ENCODE measurements at regions not wholly inside any gene's neighbourhood (a gene's known extent, or its start where the extent isn't known, plus 50 kb on each side); places are given as distances from the start of the nearest gene placed in this dataset.

GRCh38 chr15:29601811-29602210 lies 220.5 kb downstream of the TJP1 start:
- DNase-seq (ENCODE audit: low spot score), result peak; percentile 11

- DNase-seq (ENCODE audit: low spot score), result no peak
Measured at GRCh38 chr15:29600262-29600661, 222.0 kb downstream of the TJP1 start.

GRCh38 chr15:29596266-29596665 lies 226.0 kb downstream of the TJP1 start:
- peak; percentile 19 for DNase-seq (ENCODE audit: low spot score)

GRCh38 chr15:29593629-29594028 lies 228.6 kb downstream of the TJP1 start:
- DNase-seq (ENCODE audit: low spot score), result no peak

GRCh38 chr15:29593111-29593510 lies 229.2 kb downstream of the TJP1 start:
- no peak for DNase-seq (ENCODE audit: low spot score)

- DNase-seq (ENCODE audit: low spot score), result no peak
Measured at GRCh38 chr15:29590701-29591100, 231.6 kb downstream of the TJP1 start.

GRCh38 chr15:29589975-29590374 lies 232.3 kb downstream of the TJP1 start:
- DNase-seq (ENCODE audit: low spot score), result no peak

GRCh38 chr15:29589416-29589815 lies 232.9 kb downstream of the TJP1 start:
- no peak for DNase-seq (ENCODE audit: low spot score)

- no peak for DNase-seq (ENCODE audit: low spot score)
Measured at GRCh38 chr15:29573197-29573838, 248.9 kb downstream of the TJP1 start.

GRCh38 chr15:29571792-29572431 lies 250.4 kb downstream of the TJP1 start:
- no peak for DNase-seq (ENCODE audit: low spot score)

GRCh38 chr15:29570948-29571791 lies 251.1 kb downstream of the TJP1 start:
- DNase-seq (ENCODE audit: low spot score), result no peak

- DNase-seq (ENCODE audit: low spot score), result no peak
Measured at GRCh38 chr15:29570121-29570947, 251.9 kb downstream of the TJP1 start.

- no peak for DNase-seq (ENCODE audit: low spot score)
Measured at GRCh38 chr15:29569533-29570092, 252.7 kb downstream of the TJP1 start.

- no peak for DNase-seq (ENCODE audit: low spot score)
Measured at GRCh38 chr15:29568840-29569532, 253.3 kb downstream of the TJP1 start.

GRCh38 chr15:29567336-29567735 lies 254.9 kb downstream of the TJP1 start:
- DNase-seq (ENCODE audit: low spot score), result no peak

GRCh38 chr15:29566914-29567313 lies 255.4 kb downstream of the TJP1 start:
- no peak for DNase-seq (ENCODE audit: low spot score)

GRCh38 chr15:29563112-29563511 lies 259.2 kb downstream of the TJP1 start:
- no peak for DNase-seq (ENCODE audit: low spot score)

- DNase-seq (ENCODE audit: low spot score), result no peak
Measured at GRCh38 chr15:29560896-29561295, 261.4 kb downstream of the TJP1 start.

GRCh38 chr15:29558261-29558660 lies 264.0 kb downstream of the TJP1 start:
- no peak for DNase-seq (ENCODE audit: low spot score)

GRCh38 chr15:29557171-29557570 lies 265.1 kb downstream of the TJP1 start:
- DNase-seq (ENCODE audit: low spot score), result no peak

GRCh38 chr15:29556380-29556779 lies 265.9 kb downstream of the TJP1 start:
- no peak for DNase-seq (ENCODE audit: low spot score)
